Fibroblast of lung (primary cell): ENCODE measurements at regions not wholly inside any gene's neighbourhood (a gene's known extent, or its start where the extent isn't known, plus 50 kb on each side); places are given as distances from the start of the nearest gene placed in this dataset.

Experiments
- CTCF ChIP-seq, 2 donors: IDR thresholded peaks in 1 of 2; conservative IDR thresholded peaks in 1 of 2; 1 replicate in 1 of 2; 2 replicates in 1 of 2; pipeline ENCODE4 v1.5.1; 2011 to 2012; ENCODE audit warnings: low read length in 2 of 2, control low read depth in 1 of 2, inconsistent platforms in 1 of 2, low read depth in 1 of 2, mild to moderate bottlenecking in 1 of 2
- EZH2 ChIP-seq: IDR thresholded peaks from 2 replicates; pipeline ENCODE4 v1.5.1; 2012; ENCODE audit warnings: low read length, control low read depth, mild to moderate bottlenecking; ENCODE audit errors: missing control alignments

GRCh38 chr6:15952231-15953151, 176.4 kb upstream of the MYLIP start:
- no peak for TF ChIP-seq CTCF (conservative IDR thresholded peaks at IDR 0.05 in 1 of 2, IDR thresholded peaks at IDR 0.05 in 1 of 2; ENCODE audit: low read depth in 1 of 2, low read length in 2 of 2)
- no peak for TF ChIP-seq EZH2
